ENCODE measurements at regions not wholly inside any gene's neighbourhood (a gene's known extent, or its start where the extent isn't known, plus 50 kb on each side); places are given as distances from the start of the nearest gene placed in this dataset.
"Not testable (repeated sequence)": the region's sequence is repeated elsewhere in the genome, so short reads cannot be mapped to it uniquely, and the experiment has no call there.

DNA sequence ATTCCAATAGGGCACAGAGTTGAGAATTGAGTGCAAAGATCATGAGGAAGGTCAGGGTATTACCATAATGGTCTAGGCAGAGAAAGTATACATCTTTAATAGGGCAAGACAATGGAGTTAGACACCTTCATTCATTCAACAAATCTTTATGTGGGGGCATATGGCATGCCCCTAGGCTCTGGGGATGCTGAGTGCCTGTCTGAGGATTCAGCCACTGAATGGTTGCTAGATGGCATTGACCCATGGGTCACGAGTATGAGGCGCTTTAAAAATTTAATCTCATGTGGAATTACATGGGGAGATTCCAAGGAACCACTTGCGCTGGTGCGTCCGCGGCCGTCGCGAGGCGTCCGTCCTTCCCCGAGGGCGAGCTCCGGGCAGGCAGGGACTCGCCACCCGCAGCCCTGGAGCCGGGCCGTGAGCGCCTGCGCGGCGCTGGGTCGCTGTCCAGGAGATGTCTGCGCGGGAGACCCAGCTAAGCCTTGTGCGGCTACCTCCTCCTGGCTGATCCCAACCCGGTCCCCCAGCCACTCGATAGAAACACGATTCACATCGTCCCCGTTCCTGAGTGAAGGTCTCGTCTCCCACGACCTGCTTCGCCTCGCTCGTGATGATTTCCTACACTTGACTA is 152.1 kb upstream of the ZNF322 start:
- WGBS (ENCODE audit: low lambda C conversion rate), result no CpG with 5 or more reads among the region's 36 CpGs
- H3K4me3 ChIP-seq (replicated peaks in 1 of 3; ENCODE audit: insufficient read depth in 1 of 3, low read depth in 2 of 3, low read length in 3 of 3); in situ Hi-C loops (cut with HindIII; ENCODE audit: extremely low pct_ligation_motif_present, low pct_unique_long_range_greater_than_20kb); H3K27ac ChIP-seq (ENCODE audit: extremely low read length, insufficient read depth, low read length); H3K36me3 ChIP-seq (replicated peaks in 1 of 2; ENCODE audit: control insufficient read depth in 1 of 2, insufficient read depth in 2 of 2, low read length in 2 of 2); H3K4me2 ChIP-seq (ENCODE audit: low read depth, low read length); H3K4me1 ChIP-seq (ENCODE audit: insufficient read depth, low read length); H3K79me2 ChIP-seq (ENCODE audit: insufficient read depth, low read length); H3K27me3 ChIP-seq (ENCODE audit: control insufficient read depth in 1 of 2, insufficient read depth in 2 of 2, low read length in 2 of 2); H2AFZ ChIP-seq (ENCODE audit: low read length); CTCF ChIA-PET (ENCODE audit: low intra/inter-chr PET ratio, low total read pairs); H3K9me3 ChIP-seq (ENCODE audit: low read length); H4K20me1 ChIP-seq (ENCODE audit: insufficient read depth, low read length); intact Hi-C loops (cut with micrococcal nuclease; ENCODE audit: unreplicated experiment); DNase-seq (ENCODE audit: low spot score); POLR2A ChIA-PET; BruUV-seq (replicated peaks); FAIRE-seq; H3K9ac ChIP-seq (ENCODE audit: insufficient read depth, low read depth, low read length): not testable (repeated sequence)
- peak; percentile 85 for ATAC-seq

DNA sequence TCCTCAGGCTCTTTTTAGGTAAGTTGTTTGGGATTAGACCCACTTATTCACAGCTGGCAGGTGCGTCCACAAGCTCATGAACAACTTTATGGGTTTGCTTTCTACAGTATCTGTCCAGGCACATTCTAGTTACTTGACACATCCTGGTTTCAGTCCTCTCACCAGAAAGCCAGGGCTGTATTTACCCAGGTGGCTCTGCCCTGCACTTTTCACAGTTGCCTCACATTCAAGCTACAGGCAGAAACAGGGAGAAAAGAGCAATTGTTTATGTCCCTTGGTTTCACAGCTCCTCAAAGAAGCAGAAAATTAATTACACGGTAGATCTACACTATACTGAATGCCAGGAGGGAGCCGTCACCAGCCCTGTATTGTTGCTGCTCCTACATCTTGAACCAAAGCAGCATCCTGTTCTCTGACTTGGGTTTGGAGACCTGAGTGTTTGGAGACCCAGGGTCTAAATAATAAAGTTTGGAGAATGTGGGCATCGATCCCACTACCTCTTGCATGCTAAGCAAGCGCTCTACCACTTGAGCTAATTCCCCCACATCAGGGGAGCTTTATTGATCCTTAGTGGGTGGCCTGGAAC is 159.2 kb upstream of the ZNF322 start:
- BruUV-seq (replicated peaks); H2AFZ ChIP-seq (ENCODE audit: low read length); H3K27ac ChIP-seq (ENCODE audit: extremely low read length, insufficient read depth, low read length); POLR2A ChIA-PET; H3K4me1 ChIP-seq (ENCODE audit: insufficient read depth, low read length); intact Hi-C loops (cut with micrococcal nuclease; ENCODE audit: unreplicated experiment); H3K9me3 ChIP-seq (ENCODE audit: low read length); DNase-seq (ENCODE audit: low spot score); FAIRE-seq; H3K27me3 ChIP-seq (ENCODE audit: control insufficient read depth in 1 of 2, insufficient read depth in 2 of 2, low read length in 2 of 2); H4K20me1 ChIP-seq (ENCODE audit: insufficient read depth, low read length); in situ Hi-C loops (cut with HindIII; ENCODE audit: extremely low pct_ligation_motif_present, low pct_unique_long_range_greater_than_20kb); H3K79me2 ChIP-seq (ENCODE audit: insufficient read depth, low read length); H3K4me2 ChIP-seq (ENCODE audit: low read depth, low read length); H3K4me3 ChIP-seq (replicated peaks in 1 of 3; ENCODE audit: insufficient read depth in 1 of 3, low read depth in 2 of 3, low read length in 3 of 3); H3K9ac ChIP-seq (ENCODE audit: insufficient read depth, low read depth, low read length); H3K36me3 ChIP-seq (replicated peaks in 1 of 2; ENCODE audit: control insufficient read depth in 1 of 2, insufficient read depth in 2 of 2, low read length in 2 of 2); ATAC-seq; CTCF ChIA-PET (ENCODE audit: low intra/inter-chr PET ratio, low total read pairs): not testable (repeated sequence)
- WGBS (ENCODE audit: low lambda C conversion rate), result no CpG with 5 or more reads among the region's 5 CpGs

DNA sequence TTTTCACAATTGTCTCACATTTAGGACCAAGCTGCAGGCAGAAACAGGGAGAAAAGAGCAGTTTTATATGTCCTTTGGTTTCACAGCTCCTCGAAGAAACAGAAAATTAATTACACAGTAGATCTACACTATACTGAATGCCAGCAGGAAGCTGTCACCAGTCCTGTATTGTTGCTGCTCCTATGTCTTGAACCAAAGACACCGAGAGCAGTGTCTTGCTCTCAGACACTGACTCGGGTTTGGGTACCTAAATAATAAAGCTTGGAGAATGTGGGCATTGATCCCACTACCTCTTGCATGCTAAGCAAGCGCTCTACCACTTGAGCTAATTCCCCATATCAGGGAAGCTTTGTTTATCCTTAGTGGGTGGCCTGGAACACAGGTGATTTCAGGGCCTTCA is 168.4 kb upstream of the ZNF322 start:
- H3K4me1 ChIP-seq (ENCODE audit: insufficient read depth, low read length); H3K27ac ChIP-seq (ENCODE audit: extremely low read length, insufficient read depth, low read length); FAIRE-seq; H3K4me2 ChIP-seq (ENCODE audit: low read depth, low read length); DNase-seq (ENCODE audit: low spot score); in situ Hi-C loops (cut with HindIII; ENCODE audit: extremely low pct_ligation_motif_present, low pct_unique_long_range_greater_than_20kb); H2AFZ ChIP-seq (ENCODE audit: low read length); H4K20me1 ChIP-seq (ENCODE audit: insufficient read depth, low read length); H3K79me2 ChIP-seq (ENCODE audit: insufficient read depth, low read length); H3K36me3 ChIP-seq (replicated peaks in 1 of 2; ENCODE audit: control insufficient read depth in 1 of 2, insufficient read depth in 2 of 2, low read length in 2 of 2); H3K27me3 ChIP-seq (ENCODE audit: control insufficient read depth in 1 of 2, insufficient read depth in 2 of 2, low read length in 2 of 2); POLR2A ChIA-PET; H3K9ac ChIP-seq (ENCODE audit: insufficient read depth, low read depth, low read length); BruUV-seq (replicated peaks); H3K4me3 ChIP-seq (replicated peaks in 1 of 3; ENCODE audit: insufficient read depth in 1 of 3, low read depth in 2 of 3, low read length in 3 of 3); CTCF ChIA-PET (ENCODE audit: low intra/inter-chr PET ratio, low total read pairs); intact Hi-C loops (cut with micrococcal nuclease; ENCODE audit: unreplicated experiment); ATAC-seq: not testable (repeated sequence)
- no CpG with 5 or more reads among the region's 4 CpGs for WGBS (ENCODE audit: low lambda C conversion rate)
- peaks cover 10% of the 10 kb centered on the region for H3K9me3 ChIP-seq (ENCODE audit: low read length)

DNA sequence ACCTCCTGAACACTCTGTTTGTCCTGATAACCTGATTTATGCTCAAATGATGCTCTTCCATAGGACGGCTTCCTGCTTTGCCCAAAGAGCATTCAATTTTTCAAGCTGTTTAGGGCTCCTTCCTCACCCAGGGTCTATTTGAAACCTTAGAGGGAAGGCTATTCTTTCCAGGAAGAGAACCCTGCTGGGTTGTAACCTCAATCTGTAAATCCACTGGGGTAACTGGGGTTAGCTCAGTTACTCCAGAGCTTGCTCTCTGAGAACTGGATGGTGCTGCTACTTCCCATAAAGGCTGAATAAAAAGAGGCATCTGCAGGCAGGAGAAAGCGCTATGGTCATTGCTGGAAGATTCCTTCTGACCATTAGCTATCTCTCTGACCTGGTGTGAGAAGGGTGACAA is 169.9 kb upstream of the ZNF322 start:
- H3K4me1 ChIP-seq (ENCODE audit: insufficient read depth, low read length); H3K4me3 ChIP-seq (replicated peaks in 1 of 3; ENCODE audit: insufficient read depth in 1 of 3, low read depth in 2 of 3, low read length in 3 of 3); intact Hi-C loops (cut with micrococcal nuclease; ENCODE audit: unreplicated experiment); DNase-seq (ENCODE audit: low spot score); H3K4me2 ChIP-seq (ENCODE audit: low read depth, low read length); POLR2A ChIA-PET; H2AFZ ChIP-seq (ENCODE audit: low read length); H3K9ac ChIP-seq (ENCODE audit: insufficient read depth, low read depth, low read length); FAIRE-seq; BruUV-seq (replicated peaks); CTCF ChIA-PET (ENCODE audit: low intra/inter-chr PET ratio, low total read pairs); H3K27me3 ChIP-seq (ENCODE audit: control insufficient read depth in 1 of 2, insufficient read depth in 2 of 2, low read length in 2 of 2); in situ Hi-C loops (cut with HindIII; ENCODE audit: extremely low pct_ligation_motif_present, low pct_unique_long_range_greater_than_20kb); H3K27ac ChIP-seq (ENCODE audit: extremely low read length, insufficient read depth, low read length); H3K36me3 ChIP-seq (replicated peaks in 1 of 2; ENCODE audit: control insufficient read depth in 1 of 2, insufficient read depth in 2 of 2, low read length in 2 of 2); H4K20me1 ChIP-seq (ENCODE audit: insufficient read depth, low read length); H3K79me2 ChIP-seq (ENCODE audit: insufficient read depth, low read length); ATAC-seq: not testable (repeated sequence)
- WGBS (ENCODE audit: low lambda C conversion rate), result no CpG with 5 or more reads among the region's 2 CpGs
- peaks cover 10% of the 10 kb centered on the region for H3K9me3 ChIP-seq (ENCODE audit: low read length)

All from HepG2 (cell line).